Choroid plexus epithelial cell (primary cell): ENCODE measurements at regions not wholly inside any gene's neighbourhood (a gene's known extent, or its start where the extent isn't known, plus 50 kb on each side); places are given as distances from the start of the nearest gene placed in this dataset.

Experiments
- DNase-seq: peaks from one replicate; pipeline ENCODE4 v3.0.0-alpha.2; 2010; ENCODE audit warnings: low read depth
- H3K4me3 ChIP-seq: 2 replicates; pipeline ENCODE4 v1.5.1; 2011; ENCODE audit warnings: low read depth, mild to moderate bottlenecking, control low read depth, low read length, moderate library complexity
- TF ChIP-seq, protein P1 (sequence below): conservative IDR thresholded peaks from 2 replicates; pipeline ENCODE4 v1.5.1; 2011; ENCODE audit warnings: low read depth, mild to moderate bottlenecking, control low read depth, inconsistent platforms, low read length, moderate library complexity

- H3K4me3 ChIP-seq: no peak overlapping the region
- TF ChIP-seq, protein P1, sequence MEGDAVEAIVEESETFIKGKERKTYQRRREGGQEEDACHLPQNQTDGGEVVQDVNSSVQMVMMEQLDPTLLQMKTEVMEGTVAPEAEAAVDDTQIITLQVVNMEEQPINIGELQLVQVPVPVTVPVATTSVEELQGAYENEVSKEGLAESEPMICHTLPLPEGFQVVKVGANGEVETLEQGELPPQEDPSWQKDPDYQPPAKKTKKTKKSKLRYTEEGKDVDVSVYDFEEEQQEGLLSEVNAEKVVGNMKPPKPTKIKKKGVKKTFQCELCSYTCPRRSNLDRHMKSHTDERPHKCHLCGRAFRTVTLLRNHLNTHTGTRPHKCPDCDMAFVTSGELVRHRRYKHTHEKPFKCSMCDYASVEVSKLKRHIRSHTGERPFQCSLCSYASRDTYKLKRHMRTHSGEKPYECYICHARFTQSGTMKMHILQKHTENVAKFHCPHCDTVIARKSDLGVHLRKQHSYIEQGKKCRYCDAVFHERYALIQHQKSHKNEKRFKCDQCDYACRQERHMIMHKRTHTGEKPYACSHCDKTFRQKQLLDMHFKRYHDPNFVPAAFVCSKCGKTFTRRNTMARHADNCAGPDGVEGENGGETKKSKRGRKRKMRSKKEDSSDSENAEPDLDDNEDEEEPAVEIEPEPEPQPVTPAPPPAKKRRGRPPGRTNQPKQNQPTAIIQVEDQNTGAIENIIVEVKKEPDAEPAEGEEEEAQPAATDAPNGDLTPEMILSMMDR: no peak
- no peak for DNase-seq
These were observed 139.2 kb upstream of the RET start for GRCh38 chr10:42937649-42938180.

GRCh38 chr10:42938351-42938750 lies 138.5 kb upstream of the RET start:
- TF ChIP-seq, protein P1: no peak
- H3K4me3 ChIP-seq: no peak overlapping the region
- no peak for DNase-seq

GRCh38 chr10:42939237-42939636 lies 137.6 kb upstream of the RET start:
- H3K4me3 ChIP-seq: no peak overlapping the region
- TF ChIP-seq, protein P1: no peak
- DNase-seq: no peak

GRCh38 chr10:42939685-42940366 lies 137.0 kb upstream of the RET start:
- TF ChIP-seq, protein P1: no peak
- no peak overlapping the region for H3K4me3 ChIP-seq
- DNase-seq: no peak

DNA sequence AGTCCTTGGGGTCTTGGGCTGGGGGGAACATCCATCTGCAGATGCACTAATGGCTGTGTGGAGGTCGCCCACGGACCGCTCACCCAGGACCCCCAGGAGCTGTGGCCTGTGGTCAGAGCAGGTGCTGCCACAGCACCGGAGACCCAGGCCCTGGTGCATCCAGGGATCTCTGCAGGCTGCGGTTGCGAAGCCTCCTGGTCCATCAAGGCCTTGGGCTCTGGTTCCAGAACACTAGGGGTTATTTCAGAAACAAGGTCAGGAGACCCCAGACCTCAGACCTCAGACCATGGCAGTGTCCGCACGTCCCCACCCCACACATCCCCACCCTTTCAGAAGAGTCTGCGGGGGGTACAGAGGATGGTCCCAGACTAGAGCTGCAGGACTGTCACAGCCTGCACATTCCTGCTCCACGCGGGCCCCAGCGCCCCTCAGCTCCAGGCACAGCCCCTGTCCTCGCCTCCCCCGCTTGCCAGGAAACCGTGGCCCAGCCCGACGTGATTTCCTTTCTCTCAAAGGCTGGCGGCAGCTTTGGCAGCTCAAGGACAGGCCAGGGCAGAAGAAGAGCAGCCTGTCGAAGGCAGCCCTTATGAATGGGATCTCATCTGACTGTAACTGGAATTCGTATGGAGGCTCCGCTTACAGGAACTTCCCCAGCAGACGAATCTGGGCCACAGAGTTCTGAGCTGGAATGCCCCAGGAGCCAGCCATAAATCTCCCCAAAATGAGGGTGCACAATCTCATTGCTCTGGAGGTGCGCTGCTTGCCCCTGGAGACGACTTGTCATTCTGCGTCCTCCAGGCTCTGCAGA lies 136.2 kb upstream of the RET start:
- H3K4me3 ChIP-seq: no peak overlapping the region
- no peak for DNase-seq
- TF ChIP-seq, protein P1: no peak

- no peak overlapping the region for H3K4me3 ChIP-seq
These were observed 135.6 kb upstream of the RET start for GRCh38 chr10:42941295-42941644.

More at GRCh38 chr10:42941295-42941644, 135.6 kb upstream of the RET start:
- DNase-seq: no peak
- TF ChIP-seq, protein P1: no peak
